HEK293 (cell line): ENCODE measurements at regions not wholly inside any gene's neighbourhood (a gene's known extent, or its start where the extent isn't known, plus 50 kb on each side); places are given as distances from the start of the nearest gene placed in this dataset.

Experiments
- CTCF ChIA-PET: fragments of 350-600 bp; formaldehyde crosslinking; extraction: SDS; loops from one replicate; lab custom pipeline; 2021; ENCODE audit warnings: antibody characterized with exemption; lab: Yijun Ruan, JAX
- POLR2A ChIA-PET: fragments of 300-600 bp; formaldehyde crosslinking; extraction: SDS; loops from one replicate; lab custom pipeline; 2020; ENCODE audit warnings: antibody characterized with exemption, inconsistent platforms; lab: Yijun Ruan, JAX
- H3K27ac ChIP-seq: fragments of 200-500 bp; sonication (Bioruptor generic); 2 replicates; pipeline ENCODE4 v1.5.1; 2014; ENCODE audit warnings: low read depth, low read length, control low read depth, inconsistent platforms; ENCODE audit errors: extremely low read depth
- H3K36me3 ChIP-seq, 2 experiments: fragments of 200-500 bp in 1 of 2; sonication (Bioruptor generic) in 1 of 2; 1 replicate in 1 of 2; 2 replicates in 1 of 2; pipeline ENCODE4 v1.5.1; 2014 to 2017; ENCODE audit warnings: inconsistent platforms in 2 of 2, low read length in 2 of 2; ENCODE audit not compliant: control insufficient read depth in 2 of 2, insufficient read depth in 1 of 2
- H3K4me1 ChIP-seq: fragments of 200-500 bp; sonication (Bioruptor generic); 2 replicates; pipeline ENCODE4 v1.5.1; 2014; ENCODE audit warnings: mild to moderate bottlenecking, low read length, inconsistent platforms; ENCODE audit not compliant: control insufficient read depth, insufficient read depth
- H3K4me3 ChIP-seq: 2 replicates; pipeline ENCODE4 v1.5.1; 2011; ENCODE audit warnings: low read depth, mild to moderate bottlenecking, control low read depth, low read length, moderate library complexity
- H3K9me3 ChIP-seq: fragments of 200-500 bp; sonication (Bioruptor generic); 2 replicates; pipeline ENCODE4 v1.5.1; 2014; ENCODE audit warnings: low read depth, low read length, inconsistent platforms; ENCODE audit not compliant: control insufficient read depth, insufficient read depth
- GFI1B ChIP-seq: fragments of 450-650 bp; formaldehyde crosslinking; IDR thresholded peaks from 2 replicates; pipeline ENCODE4 v1.5.1; 2016; ENCODE audit warnings: missing biosample characterization, missing genetic modification characterization
- ZBTB10 ChIP-seq: fragments of 450-650 bp; formaldehyde crosslinking; IDR thresholded peaks from 2 replicates; pipeline ENCODE4 v1.5.1; 2016; ENCODE audit warnings: missing biosample characterization, missing genetic modification characterization
- ZBTB17 ChIP-seq: fragments of 450-650 bp; formaldehyde crosslinking; IDR thresholded peaks from 2 replicates; pipeline ENCODE4 v1.5.1; 2016; ENCODE audit warnings: missing biosample characterization, missing genetic modification characterization
- ZBTB8A ChIP-seq: fragments of 450-650 bp; formaldehyde crosslinking; IDR thresholded peaks from 2 replicates; pipeline ENCODE4 v1.5.1; 2016; ENCODE audit warnings: missing biosample characterization, missing genetic modification characterization
- ZNF184 ChIP-seq: fragments of 450-650 bp; IDR thresholded peaks from 2 replicates; pipeline ENCODE4 v1.5.1; 2018; ENCODE audit warnings: missing biosample characterization, mild to moderate bottlenecking, missing genetic modification characterization
- ZNF2 ChIP-seq: fragments of 450-650 bp; formaldehyde crosslinking; IDR thresholded peaks from 2 replicates; pipeline ENCODE4 v1.5.1; 2016; ENCODE audit warnings: missing biosample characterization, missing genetic modification characterization
- ZNF324 ChIP-seq: fragments of 450-650 bp; formaldehyde crosslinking; IDR thresholded peaks from 2 replicates; pipeline ENCODE4 v1.5.1; 2016; ENCODE audit warnings: missing biosample characterization, missing genetic modification characterization
- ZNF391 ChIP-seq: fragments of 450-650 bp; formaldehyde crosslinking; IDR thresholded peaks from 2 replicates; pipeline ENCODE4 v1.5.1; 2016; ENCODE audit warnings: low read depth, missing biosample characterization, missing genetic modification characterization, borderline replicate concordance
- ZNF423 ChIP-seq: fragments of 450-650 bp; formaldehyde crosslinking; IDR thresholded peaks from 2 replicates; pipeline ENCODE4 v1.5.1; 2016; ENCODE audit warnings: missing biosample characterization, missing genetic modification characterization
- ZNF76 ChIP-seq: fragments of 450-650 bp; formaldehyde crosslinking; IDR thresholded peaks from 2 replicates; pipeline ENCODE4; 2016; ENCODE audit warnings: low read depth, missing biosample characterization, missing genetic modification characterization, borderline replicate concordance
- ZNF768 ChIP-seq: fragments of 450-650 bp; formaldehyde crosslinking; IDR thresholded peaks from 2 replicates; pipeline ENCODE4 v1.5.1; 2018; ENCODE audit warnings: missing biosample characterization, mild to moderate bottlenecking, missing genetic modification characterization
- TF ChIP-seq, protein P1 (sequence below): fragments of 450-650 bp; formaldehyde crosslinking; IDR thresholded peaks from 2 replicates; pipeline ENCODE4 v1.5.1; 2016; ENCODE audit warnings: missing biosample characterization, missing genetic modification characterization, borderline replicate concordance

DNA sequence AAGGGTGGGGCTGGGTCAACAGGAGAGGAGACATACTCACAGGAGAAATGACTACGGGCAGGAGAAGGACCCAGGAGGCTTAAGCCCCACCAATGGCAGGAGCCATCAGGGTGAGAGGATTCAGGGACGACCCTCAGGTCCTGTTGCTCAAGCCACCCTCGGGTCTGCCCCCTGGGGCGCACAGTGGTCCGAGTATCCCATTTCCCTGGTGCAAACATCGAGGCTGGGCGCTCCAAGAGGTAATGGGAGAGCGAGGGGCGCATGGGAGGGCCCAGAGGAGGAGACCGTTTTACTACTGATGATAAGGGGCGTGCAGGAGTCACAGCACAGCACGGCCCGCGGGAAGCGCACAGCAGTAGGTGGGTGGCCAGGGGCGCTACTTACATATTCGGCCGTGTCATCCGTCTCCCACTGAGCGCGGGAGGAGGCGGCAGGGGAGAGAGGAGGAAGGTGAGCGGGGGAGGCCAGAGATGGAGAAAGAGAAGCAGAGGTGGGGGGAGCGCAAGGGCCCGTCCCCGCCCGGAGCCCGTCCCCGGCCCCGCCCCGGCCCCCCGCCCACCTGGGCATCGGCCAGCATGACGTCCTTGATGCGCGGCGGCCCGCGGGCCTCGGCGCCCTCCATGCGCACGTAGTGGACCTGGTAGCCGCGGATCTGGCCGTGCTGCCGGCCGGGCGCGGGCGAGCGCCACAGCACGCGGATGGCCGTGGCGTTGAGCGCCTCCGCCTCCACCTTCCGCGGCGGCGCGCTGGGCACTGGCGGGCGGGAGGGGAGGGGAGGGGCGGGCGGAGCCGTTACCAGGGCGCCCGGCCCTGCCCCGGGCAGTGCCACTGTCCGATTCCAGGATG lies 111.5 kb downstream of the PTPRS start (continued):
- no peak for TF ChIP-seq GFI1B
- no peak for TF ChIP-seq ZNF391 (tag by site-specific recombination)
- no peak for TF ChIP-seq ZNF184 (tag by site-specific recombination)
- TF ChIP-seq ZBTB8A = peak; percentile 54; the same call in 1 of the 2 replicates
- no peak for TF ChIP-seq ZBTB17 (tag by site-specific recombination)
- TF ChIP-seq, protein P1, sequence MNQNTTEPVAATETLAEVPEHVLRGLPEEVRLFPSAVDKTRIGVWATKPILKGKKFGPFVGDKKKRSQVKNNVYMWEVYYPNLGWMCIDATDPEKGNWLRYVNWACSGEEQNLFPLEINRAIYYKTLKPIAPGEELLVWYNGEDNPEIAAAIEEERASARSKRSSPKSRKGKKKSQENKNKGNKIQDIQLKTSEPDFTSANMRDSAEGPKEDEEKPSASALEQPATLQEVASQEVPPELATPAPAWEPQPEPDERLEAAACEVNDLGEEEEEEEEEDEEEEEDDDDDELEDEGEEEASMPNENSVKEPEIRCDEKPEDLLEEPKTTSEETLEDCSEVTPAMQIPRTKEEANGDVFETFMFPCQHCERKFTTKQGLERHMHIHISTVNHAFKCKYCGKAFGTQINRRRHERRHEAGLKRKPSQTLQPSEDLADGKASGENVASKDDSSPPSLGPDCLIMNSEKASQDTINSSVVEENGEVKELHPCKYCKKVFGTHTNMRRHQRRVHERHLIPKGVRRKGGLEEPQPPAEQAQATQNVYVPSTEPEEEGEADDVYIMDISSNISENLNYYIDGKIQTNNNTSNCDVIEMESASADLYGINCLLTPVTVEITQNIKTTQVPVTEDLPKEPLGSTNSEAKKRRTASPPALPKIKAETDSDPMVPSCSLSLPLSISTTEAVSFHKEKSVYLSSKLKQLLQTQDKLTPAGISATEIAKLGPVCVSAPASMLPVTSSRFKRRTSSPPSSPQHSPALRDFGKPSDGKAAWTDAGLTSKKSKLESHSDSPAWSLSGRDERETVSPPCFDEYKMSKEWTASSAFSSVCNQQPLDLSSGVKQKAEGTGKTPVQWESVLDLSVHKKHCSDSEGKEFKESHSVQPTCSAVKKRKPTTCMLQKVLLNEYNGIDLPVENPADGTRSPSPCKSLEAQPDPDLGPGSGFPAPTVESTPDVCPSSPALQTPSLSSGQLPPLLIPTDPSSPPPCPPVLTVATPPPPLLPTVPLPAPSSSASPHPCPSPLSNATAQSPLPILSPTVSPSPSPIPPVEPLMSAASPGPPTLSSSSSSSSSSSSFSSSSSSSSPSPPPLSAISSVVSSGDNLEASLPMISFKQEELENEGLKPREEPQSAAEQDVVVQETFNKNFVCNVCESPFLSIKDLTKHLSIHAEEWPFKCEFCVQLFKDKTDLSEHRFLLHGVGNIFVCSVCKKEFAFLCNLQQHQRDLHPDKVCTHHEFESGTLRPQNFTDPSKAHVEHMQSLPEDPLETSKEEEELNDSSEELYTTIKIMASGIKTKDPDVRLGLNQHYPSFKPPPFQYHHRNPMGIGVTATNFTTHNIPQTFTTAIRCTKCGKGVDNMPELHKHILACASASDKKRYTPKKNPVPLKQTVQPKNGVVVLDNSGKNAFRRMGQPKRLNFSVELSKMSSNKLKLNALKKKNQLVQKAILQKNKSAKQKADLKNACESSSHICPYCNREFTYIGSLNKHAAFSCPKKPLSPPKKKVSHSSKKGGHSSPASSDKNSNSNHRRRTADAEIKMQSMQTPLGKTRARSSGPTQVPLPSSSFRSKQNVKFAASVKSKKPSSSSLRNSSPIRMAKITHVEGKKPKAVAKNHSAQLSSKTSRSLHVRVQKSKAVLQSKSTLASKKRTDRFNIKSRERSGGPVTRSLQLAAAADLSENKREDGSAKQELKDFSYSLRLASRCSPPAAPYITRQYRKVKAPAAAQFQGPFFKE (tag by site-specific recombination) = no peak
- no peak for TF ChIP-seq ZNF2 (tag by site-specific recombination)
- no peak for TF ChIP-seq ZNF76 (tag by site-specific recombination)
- no peak for TF ChIP-seq ZNF324 (tag by site-specific recombination)
- TF ChIP-seq, all 188 proteins: peak for 16

DNA sequence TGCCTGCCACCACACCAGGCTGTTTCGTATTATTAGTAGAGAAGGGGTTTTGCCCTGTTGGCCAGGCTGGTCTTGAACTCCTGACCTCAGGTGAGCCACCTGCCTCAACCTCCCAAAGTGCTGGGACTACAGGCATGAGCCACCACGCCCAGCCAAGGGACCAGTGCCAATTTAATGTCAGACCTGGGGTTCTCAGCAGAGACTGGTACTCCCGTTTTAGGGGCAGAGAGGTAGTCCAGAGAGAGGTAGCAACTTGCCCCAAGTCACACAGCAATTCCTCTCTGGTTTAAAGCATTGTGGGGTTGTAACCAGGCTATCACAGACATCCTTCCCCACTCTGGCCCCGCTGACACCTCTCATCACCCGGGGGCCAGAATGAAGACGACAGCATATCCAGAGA lies 112.1 kb downstream of the PTPRS start:
- no peak overlapping the region for H3K27ac ChIP-seq
- POLR2A ChIA-PET = no interaction called here

More for the DNA sequence above, 112.1 kb downstream of the PTPRS start:
- H3K9me3 ChIP-seq = no peaks in the 10 kb centered on the region
- H3K4me3 ChIP-seq = no peak overlapping the region
- H3K36me3 ChIP-seq = no peaks in the 10 kb centered on the region
- TF ChIP-seq ZBTB10 (tag by site-specific recombination) (no peak), ZNF768 (tag by site-specific recombination) (peak; percentile 69), ZNF423 (tag by site-specific recombination) (no peak)
- CTCF ChIA-PET = no interaction called here
- no peaks in the 10 kb centered on the region for H3K4me1 ChIP-seq
